Skin epidermis (tissue), 12 donors: ENCODE measurements at regions not wholly inside any gene's neighbourhood (a gene's known extent, or its start where the extent isn't known, plus 50 kb on each side); places are given as distances from the start of the nearest gene placed in this dataset.
A peak's percentile ranks its signal among the peaks of the same experiment; 100 is the strongest.
"Not testable (repeated sequence)": the region's sequence is repeated elsewhere in the genome, so short reads cannot be mapped to it uniquely, and the experiment has no call there.

ENCODE experiments used
- H3K27ac ChIP-seq, 21 experiments: fragments of 200-600 bp; sonication (generic) in 11 of 21; one replicate each; pipeline ENCODE4 v1.5.0; 2020; ENCODE audit warnings: mild to moderate bottlenecking in 3 of 21, inconsistent platforms in 2 of 21, moderate library complexity in 2 of 21
- H3K4me3 ChIP-seq, 7 experiments: fragments of 200-600 bp; sonication (generic) in 2 of 7; one replicate each; pipeline ENCODE4 v1.5.0; 2020; ENCODE audit warnings: inconsistent platforms in 2 of 7, mild to moderate bottlenecking in 2 of 7, moderate library complexity in 1 of 7

- not testable (repeated sequence) for H3K4me3 ChIP-seq, H3K27ac ChIP-seq
Observed at GRCh38 chrX:144783528-144783927, 463.8 kb upstream of the SPANXN1 start.

- Histone ChIP-seq H3K27ac (no peak overlapping the region), H3K4me3 (no peak overlapping the region)
Observed at GRCh38 chrX:144790148-144790547, 457.2 kb upstream of the SPANXN1 start.

GRCh38 chrX:144791298-144791697 lies 456.0 kb upstream of the SPANXN1 start:
- H3K4me3 ChIP-seq: no peak overlapping the region
- peak overlapping the region in 1 of 21 experiments; percentile 21 for H3K27ac ChIP-seq

GRCh38 chrX:144798972-144799371 lies 448.3 kb upstream of the SPANXN1 start:
- no peak overlapping the region for H3K4me3 ChIP-seq
- no peak overlapping the region for H3K27ac ChIP-seq

- no peak overlapping the region for H3K4me3 ChIP-seq
Observed at GRCh38 chrX:144801786-144802185, 445.5 kb upstream of the SPANXN1 start.

GRCh38 chrX:144809025-144809424 lies 438.3 kb upstream of the SPANXN1 start:
- Histone ChIP-seq H3K27ac (no peak overlapping the region), H3K4me3 (no peak overlapping the region)

More at GRCh38 chrX:144801786-144802185, 445.5 kb upstream of the SPANXN1 start:
- H3K27ac ChIP-seq: no peak overlapping the region

- H3K27ac ChIP-seq: no peak overlapping the region
- no peak overlapping the region for H3K4me3 ChIP-seq
Observed at GRCh38 chrX:144810539-144810938, 436.8 kb upstream of the SPANXN1 start.

- Histone ChIP-seq H3K27ac (no peak overlapping the region), H3K4me3 (no peak overlapping the region)
Observed at GRCh38 chrX:144819406-144819805, 427.9 kb upstream of the SPANXN1 start.

GRCh38 chrX:144840616-144841015 lies 406.7 kb upstream of the SPANXN1 start:
- no peak overlapping the region for H3K4me3 ChIP-seq
- no peak overlapping the region for H3K27ac ChIP-seq

- Histone ChIP-seq H3K27ac (no peak overlapping the region), H3K4me3 (no peak overlapping the region)
Observed at GRCh38 chrX:144849141-144849540, 398.2 kb upstream of the SPANXN1 start.

- Histone ChIP-seq H3K27ac (no peak overlapping the region), H3K4me3 (no peak overlapping the region)
Observed at GRCh38 chrX:144896323-144896722, 351.0 kb upstream of the SPANXN1 start.

GRCh38 chrX:144901521-144901920 lies 345.8 kb upstream of the SPANXN1 start:
- Histone ChIP-seq H3K27ac (no peak overlapping the region), H3K4me3 (no peak overlapping the region)

- no peak overlapping the region for H3K27ac ChIP-seq
- no peak overlapping the region for H3K4me3 ChIP-seq
Observed at GRCh38 chrX:144916785-144917184, 330.5 kb upstream of the SPANXN1 start.

GRCh38 chrX:144918936-144919335 lies 328.4 kb upstream of the SPANXN1 start:
- no peak overlapping the region for H3K27ac ChIP-seq
- no peak overlapping the region for H3K4me3 ChIP-seq

GRCh38 chrX:144946666-144947065 lies 300.6 kb upstream of the SPANXN1 start:
- H3K4me3 ChIP-seq: no peak overlapping the region

More at GRCh38 chrX:144946666-144947065, 300.6 kb upstream of the SPANXN1 start:
- no peak overlapping the region for H3K27ac ChIP-seq
